Retina (tissue), 1 donor: ENCODE measurements at regions not wholly inside any gene's neighbourhood (a gene's known extent, or its start where the extent isn't known, plus 50 kb on each side); places are given as distances from the start of the nearest gene placed in this dataset.

Experiments used
- DNase-seq: peaks from one replicate; pipeline ENCODE4 v3.0.0-alpha.2; 2016

GRCh38 chr4:53809816-53810215, 218.5 kb upstream of the LNX1 start:
- no peak for DNase-seq

DNA sequence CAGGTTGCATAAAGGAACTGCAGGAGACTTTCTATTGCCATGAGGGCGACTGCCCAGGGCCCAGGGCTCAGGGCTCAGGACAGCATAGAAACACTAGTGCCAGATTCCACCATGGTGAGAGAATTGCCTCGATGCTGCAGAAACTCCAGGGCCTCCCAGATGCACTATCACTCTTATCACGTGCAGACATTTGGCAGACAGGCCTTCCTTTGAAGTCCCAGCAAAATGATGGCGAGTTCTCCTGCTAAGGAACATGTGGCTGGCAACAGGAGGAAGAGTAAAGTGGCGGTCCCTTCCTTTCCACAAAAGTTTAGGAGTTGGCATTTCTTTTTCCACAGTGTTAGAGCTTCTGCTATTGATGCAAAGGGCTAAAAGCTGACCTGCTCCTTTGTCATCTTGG, 214.0 kb upstream of the LNX1 start:
- DNase-seq: no peak

GRCh38 chr4:53804719-53805118, 213.4 kb upstream of the LNX1 start:
- DNase-seq: no peak

GRCh38 chr4:53802500-53802899, 211.2 kb upstream of the LNX1 start:
- no peak for DNase-seq

GRCh38 chr4:53801373-53801772, 210.1 kb upstream of the LNX1 start:
- DNase-seq: no peak

- DNase-seq: no peak
Measured at GRCh38 chr4:53800741-53801140, 209.5 kb upstream of the LNX1 start.

DNA sequence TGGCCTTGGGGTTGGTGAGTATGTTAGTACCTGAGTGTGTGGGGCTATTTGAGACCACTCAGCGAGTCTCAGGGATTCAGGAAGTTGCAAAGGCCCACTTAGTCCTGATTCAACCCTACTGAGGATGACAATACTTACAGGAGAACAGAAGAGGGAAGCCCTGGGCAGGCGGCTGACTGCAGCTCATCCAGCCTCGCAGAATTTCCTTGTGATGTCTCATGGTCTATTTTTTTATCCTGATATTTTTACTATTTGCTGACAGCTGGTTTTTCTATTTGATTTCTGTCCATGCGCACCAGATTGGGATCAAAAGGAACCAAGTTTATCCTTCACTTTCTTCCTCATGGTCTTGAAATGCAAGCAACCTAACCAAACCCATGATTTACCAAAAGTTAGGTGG, 201.8 kb upstream of the LNX1 start:
- no peak for DNase-seq

DNA sequence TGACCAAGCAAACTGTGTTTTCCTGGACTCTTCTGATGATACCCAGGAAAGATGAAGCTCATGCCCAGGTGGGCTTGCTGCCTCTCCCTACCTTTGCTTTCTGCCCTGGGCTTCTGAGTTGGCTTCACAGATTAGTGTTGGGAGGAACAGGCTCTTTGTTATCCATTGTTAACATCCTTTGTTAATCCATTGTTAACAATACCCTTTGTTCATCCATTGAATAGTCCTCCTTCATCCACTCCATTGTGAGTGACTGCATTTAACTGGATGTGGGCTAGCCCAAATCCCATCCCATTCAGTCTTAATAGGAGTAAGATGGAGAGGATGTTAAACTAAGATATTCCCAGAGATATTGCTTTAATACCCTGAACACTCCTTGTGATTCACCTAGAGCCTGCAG, 199.0 kb upstream of the LNX1 start:
- no peak for DNase-seq

GRCh38 chr4:53788621-53789020, 197.3 kb upstream of the LNX1 start:
- no peak for DNase-seq

DNA sequence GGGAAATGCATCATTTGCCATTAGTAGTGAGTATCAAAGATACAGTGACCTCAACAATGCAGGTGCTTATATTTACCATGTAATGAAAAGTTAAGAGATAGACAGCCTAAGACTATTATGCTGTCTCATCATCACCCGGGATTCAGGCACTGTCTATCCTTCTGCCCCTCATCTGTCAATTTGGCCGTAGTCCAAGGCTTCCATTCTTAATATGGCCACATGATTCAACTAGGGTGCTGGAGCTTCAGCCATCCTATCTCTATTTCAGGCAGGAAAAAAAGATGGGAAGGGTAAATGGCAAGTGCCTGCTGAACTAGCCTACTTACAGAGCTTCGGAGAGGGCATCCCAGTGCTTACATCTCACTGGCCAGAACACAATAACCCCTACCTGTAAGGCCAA, 196.7 kb upstream of the LNX1 start:
- no peak for DNase-seq

GRCh38 chr4:53786632-53787031, 195.3 kb upstream of the LNX1 start:
- DNase-seq: no peak

DNA sequence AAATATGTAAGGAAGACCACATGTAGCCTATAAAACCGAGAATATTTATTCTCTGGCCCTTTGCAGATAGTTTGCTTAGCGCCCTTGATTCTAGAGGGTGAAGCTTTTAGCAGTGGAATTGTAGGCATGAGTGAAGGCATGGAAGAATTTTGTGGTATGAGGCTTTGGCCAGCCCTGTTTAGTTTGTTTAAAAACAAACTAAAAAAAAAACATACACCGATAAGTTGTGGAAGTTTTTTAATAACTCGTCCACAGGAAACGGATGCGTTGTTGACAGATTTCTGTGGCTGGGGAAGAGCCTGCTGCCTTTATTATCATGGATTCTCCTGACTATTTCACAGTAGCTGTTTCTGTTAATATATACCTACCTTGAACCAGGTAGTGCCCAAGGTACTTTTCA, 194.7 kb upstream of the LNX1 start:
- DNase-seq: no peak

DNA sequence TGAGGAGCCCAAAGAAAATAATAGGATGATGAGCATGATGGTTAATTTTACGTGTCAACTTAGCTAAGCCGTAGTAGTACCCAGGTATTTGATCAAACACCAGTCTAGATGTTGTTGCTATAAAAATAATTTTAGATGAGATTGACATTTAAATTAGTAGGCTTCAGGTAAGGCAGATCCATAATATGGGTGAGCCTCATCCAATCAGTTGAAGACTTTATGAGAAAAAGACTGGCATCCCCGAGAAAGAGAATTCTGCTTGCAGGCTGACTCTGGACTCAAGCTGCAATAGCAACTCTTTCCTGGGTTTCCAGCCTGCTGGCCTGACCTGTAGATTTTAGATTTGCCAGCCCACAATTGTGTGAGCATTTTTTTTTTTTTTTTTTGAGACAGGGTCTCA, 192.8 kb upstream of the LNX1 start:
- no peak for DNase-seq

GRCh38 chr4:53783208-53783859, 192.0 kb upstream of the LNX1 start:
- no peak for DNase-seq

DNA sequence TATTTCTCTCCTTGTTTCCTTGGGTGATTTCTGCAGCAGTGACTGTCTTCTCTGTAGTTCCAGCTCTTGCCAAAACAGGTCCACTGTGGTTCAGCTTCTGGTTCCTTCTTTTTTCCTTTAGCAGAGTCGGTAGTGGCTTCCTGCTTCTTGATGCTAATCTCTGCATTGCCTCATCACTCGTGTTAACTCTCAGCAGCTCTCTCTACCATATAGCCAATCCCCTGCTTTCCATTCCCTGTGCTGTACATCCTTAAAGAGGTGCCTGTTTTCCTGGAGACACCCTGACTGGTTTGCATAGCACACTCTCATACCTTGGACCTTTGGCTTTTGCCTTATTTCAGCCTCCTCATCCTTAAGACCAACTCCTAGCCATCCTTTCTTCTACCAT, 191.2 kb upstream of the LNX1 start:
- DNase-seq: no peak

GRCh38 chr4:53781629-53782457, 190.6 kb upstream of the LNX1 start:
- DNase-seq: no peak

- DNase-seq: no peak
Measured at GRCh38 chr4:53780736-53781400, 189.6 kb upstream of the LNX1 start.

DNA sequence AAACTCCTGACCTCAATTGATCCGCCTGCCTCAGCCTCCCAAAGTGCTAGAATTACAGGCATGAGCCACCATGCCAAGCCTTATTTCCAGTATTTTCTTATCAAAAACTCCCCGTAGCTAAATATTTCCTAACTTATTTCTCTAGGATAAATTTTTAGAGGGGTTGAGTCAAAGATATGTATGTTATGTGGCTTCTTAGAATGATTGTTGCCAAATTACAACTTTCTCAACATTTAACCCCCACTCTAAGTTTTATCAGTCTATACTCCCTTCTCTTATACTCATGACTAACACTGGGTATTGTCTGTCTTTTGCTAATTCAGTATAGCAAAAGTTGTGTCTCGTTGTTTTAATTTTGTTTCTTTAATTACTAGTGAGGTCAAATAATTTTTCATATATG, 187.7 kb upstream of the LNX1 start:
- no peak for DNase-seq

- peak; percentile 12 for DNase-seq
Measured at GRCh38 chr4:53778155-53778554, 186.9 kb upstream of the LNX1 start.

DNA sequence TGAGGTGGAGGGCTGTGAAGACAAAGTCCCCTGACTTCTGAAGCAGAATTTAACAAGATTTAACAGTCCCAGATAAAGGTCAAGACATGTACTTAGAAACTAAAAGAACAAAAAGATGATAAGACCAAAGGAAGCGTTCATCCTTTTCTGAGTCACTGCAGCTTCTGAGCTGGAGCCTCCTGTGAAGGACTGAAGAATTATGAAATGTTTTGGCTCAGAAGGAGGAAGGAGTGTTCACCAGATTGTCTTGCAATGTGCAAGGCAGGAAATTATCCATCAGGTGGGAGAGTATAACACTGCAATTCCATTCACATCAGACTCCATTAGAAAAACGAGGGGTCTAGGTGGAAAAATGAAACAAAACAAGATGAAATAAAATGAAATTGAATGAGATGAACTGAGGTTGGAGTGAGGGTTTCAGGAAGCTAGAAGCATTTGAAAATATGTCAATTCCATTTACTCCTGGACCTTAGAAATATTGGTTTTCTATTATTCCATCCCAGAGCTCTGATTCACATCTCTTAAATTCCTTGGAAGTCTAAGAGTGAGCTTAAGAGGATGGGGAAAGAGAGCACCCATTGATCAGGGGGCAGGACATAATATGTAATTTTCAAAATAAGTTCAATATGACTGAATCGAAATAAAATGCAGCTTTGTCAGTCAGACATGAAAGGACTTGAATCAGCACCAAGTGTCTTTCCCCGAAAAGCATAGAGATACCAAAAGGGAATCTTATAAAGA, 186.1 kb upstream of the LNX1 start:
- no peak for DNase-seq

DNA sequence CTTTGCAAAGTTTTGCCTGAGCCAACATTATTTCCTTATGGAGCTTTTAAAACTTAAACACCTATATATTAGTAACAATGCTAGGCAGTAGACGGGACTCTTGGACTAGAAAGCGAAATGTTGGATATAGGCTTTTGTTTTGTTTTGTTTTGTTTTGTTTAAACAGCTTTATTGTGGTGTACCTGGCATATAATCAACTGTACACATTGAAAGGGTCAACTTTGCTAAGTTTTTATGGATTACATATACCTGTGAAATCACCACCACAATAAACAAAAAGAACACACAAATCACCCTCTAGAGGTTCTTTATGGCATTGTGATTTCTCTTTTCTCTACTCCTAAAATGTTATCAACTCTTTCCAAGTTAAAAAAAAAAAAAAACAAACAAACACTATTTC, 184.9 kb upstream of the LNX1 start:
- no peak for DNase-seq

- no peak for DNase-seq
Measured at GRCh38 chr4:53775381-53775780, 184.1 kb upstream of the LNX1 start.

GRCh38 chr4:53771326-53771725, 180.0 kb upstream of the LNX1 start:
- DNase-seq: no peak
